ENCODE measurements at regions not wholly inside any gene's neighbourhood (a gene's known extent, or its start where the extent isn't known, plus 50 kb on each side); places are given as distances from the start of the nearest gene placed in this dataset.

DNA sequence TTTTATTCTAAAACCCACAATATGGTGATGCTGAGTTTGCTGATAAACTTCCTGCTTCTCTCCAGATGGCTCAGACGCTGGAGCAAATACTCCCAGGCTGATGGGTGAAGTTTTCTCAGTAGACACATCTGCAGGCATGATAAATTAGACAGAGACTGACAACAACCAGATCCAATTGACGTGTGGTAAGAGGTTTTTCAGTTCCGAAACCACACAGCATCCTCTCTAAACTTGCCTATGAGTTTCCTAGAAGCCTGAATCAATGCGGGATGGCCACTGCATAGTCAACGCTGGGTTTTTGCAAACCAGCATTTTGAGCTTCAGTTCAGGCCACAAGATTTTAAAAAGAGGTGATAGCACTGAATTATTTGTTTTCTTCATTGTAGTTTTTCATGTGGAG, 360.3 kb upstream of the ARRDC4 start:
- no peak overlapping the region for H3K4me3 ChIP-seq (ENCODE audit: low read depth in 1 of 2, low read length in 1 of 2)
- TF ChIP-seq CTCF (IDR thresholded peaks at IDR 0.05): no peak

DNA sequence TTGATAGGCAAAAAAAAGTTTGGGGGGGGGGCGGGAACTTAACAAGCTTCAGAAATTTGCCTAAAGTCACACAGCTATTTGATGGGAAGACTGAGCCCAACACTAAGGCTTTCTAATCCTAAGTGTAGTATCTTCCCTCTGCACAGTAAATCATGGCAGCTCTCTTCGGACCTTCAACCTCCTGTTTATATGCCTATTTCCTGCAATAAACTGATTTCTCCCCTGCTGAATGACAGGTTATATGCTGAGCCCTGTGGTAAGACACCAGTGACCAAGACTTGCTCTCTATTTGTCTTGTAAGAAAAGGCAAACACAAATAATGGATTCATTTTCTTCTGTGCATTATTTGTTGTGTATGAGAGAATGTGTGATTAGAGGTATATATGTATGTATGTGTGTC, 355.8 kb upstream of the ARRDC4 start:
- no peak overlapping the region for H3K27ac ChIP-seq
- TF ChIP-seq CTCF (IDR thresholded peaks at IDR 0.05): no peak
- H3K9me3 ChIP-seq: no peaks in the 10 kb centered on the region
- H3K27me3 ChIP-seq: no peaks in the 10 kb centered on the region
- no peaks in the 10 kb centered on the region for H3K4me1 ChIP-seq (ENCODE audit: control insufficient read depth in 1 of 2, insufficient read depth in 1 of 2, low read depth in 1 of 2, low read length in 1 of 2)
- H3K36me3 ChIP-seq: no peaks in the 10 kb centered on the region
- H3K4me3 ChIP-seq (ENCODE audit: low read depth in 1 of 2, low read length in 1 of 2): no peak overlapping the region

More for the DNA sequence above, 360.3 kb upstream of the ARRDC4 start:
- Histone ChIP-seq H3K27ac (no peak overlapping the region), H3K27me3 (no peaks in the 10 kb centered on the region), H3K9me3 (no peaks in the 10 kb centered on the region), H3K4me1 (ENCODE audit: control insufficient read depth in 1 of 2, insufficient read depth in 1 of 2, low read depth in 1 of 2, low read length in 1 of 2) (no peaks in the 10 kb centered on the region), H3K36me3 (no peaks in the 10 kb centered on the region)

DNA sequence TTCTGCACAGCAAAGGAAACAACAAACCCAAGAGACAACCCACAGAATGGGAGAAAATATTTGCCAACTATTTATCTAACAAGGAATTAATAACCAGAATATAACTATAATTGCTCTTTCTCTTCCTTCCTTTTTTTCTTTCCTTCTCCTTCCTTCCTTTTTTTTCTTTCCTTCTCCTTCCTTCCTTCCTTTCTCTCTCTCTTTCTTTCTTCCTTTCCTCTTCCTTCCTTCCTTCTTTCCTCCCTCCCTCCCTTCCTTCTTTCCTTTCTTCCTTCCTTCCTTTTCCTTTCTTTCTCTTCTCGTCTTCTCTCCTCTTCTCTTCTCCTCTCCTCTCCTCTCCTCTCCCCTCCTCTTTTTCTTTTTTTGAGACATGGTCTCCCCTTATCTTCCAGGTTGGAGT, 345.4 kb upstream of the ARRDC4 start:
- Histone ChIP-seq H3K4me3 (ENCODE audit: low read depth in 1 of 2, low read length in 1 of 2) (no peak overlapping the region), H3K27ac (no peak overlapping the region), H3K36me3 (no peaks in the 10 kb centered on the region), H3K4me1 (ENCODE audit: control insufficient read depth in 1 of 2, insufficient read depth in 1 of 2, low read depth in 1 of 2, low read length in 1 of 2) (no peaks in the 10 kb centered on the region), H3K9me3 (no peaks in the 10 kb centered on the region), H3K27me3 (no peaks in the 10 kb centered on the region)
- TF ChIP-seq CTCF (IDR thresholded peaks at IDR 0.05): no peak

GRCh38 chr15:97623091-97623661, 337.3 kb upstream of the ARRDC4 start:
- H3K4me3 ChIP-seq (ENCODE audit: low read depth in 1 of 2, low read length in 1 of 2): no peak overlapping the region
- no peaks in the 10 kb centered on the region for H3K27me3 ChIP-seq
- no peak overlapping the region for H3K27ac ChIP-seq
- no peaks in the 10 kb centered on the region for H3K4me1 ChIP-seq (ENCODE audit: control insufficient read depth in 1 of 2, insufficient read depth in 1 of 2, low read depth in 1 of 2, low read length in 1 of 2)
- no peaks in the 10 kb centered on the region for H3K36me3 ChIP-seq
- H3K9me3 ChIP-seq: no peaks in the 10 kb centered on the region
- TF ChIP-seq CTCF (IDR thresholded peaks at IDR 0.05): no peak

DNA sequence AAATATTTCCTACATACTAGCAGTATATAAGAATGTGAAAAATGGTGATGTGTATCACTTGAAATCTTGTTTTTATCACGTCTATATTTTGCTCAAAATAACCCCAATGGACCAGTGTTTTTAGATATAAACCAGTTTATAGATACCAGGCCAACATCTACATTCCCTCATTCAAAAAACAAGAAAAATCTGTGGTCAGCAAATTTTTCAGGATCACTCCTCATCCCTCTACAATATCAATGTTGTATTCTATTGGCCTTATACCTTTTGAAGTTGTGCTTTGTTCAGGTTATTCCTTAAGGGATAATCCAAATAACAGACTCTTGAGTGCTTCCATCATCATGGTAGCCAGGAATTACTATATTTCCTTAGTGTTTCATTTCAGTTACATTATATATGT, 332.9 kb upstream of the ARRDC4 start:
- H3K4me1 ChIP-seq (ENCODE audit: control insufficient read depth in 1 of 2, insufficient read depth in 1 of 2, low read depth in 1 of 2, low read length in 1 of 2): no peaks in the 10 kb centered on the region
- no peaks in the 10 kb centered on the region for H3K27me3 ChIP-seq
- H3K9me3 ChIP-seq: no peaks in the 10 kb centered on the region
- H3K27ac ChIP-seq: no peak overlapping the region
- H3K4me3 ChIP-seq (ENCODE audit: low read depth in 1 of 2, low read length in 1 of 2): no peak overlapping the region
- H3K36me3 ChIP-seq: no peaks in the 10 kb centered on the region
- TF ChIP-seq CTCF (IDR thresholded peaks at IDR 0.05): no peak

DNA sequence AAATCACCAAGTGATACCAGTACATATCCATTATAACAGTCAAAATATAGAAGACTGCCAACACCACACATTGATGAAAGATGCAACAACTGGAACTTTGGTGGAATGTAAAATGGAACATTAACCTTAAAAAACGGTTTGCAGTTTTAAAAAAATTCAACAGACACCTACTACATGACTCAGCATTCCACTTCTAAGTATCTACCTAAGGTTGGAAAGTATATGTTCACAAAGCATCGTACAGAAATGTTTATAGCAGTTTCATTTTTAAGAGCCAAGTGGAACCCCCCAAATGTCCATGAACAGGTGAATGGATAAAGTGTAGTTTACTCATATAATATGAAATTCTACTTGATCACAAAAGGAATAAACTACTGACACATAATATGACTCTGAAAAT, 314.7 kb upstream of the ARRDC4 start:
- no peaks in the 10 kb centered on the region for H3K36me3 ChIP-seq
- no peak overlapping the region for H3K4me3 ChIP-seq (ENCODE audit: low read depth in 1 of 2, low read length in 1 of 2)
- no peak for TF ChIP-seq CTCF (IDR thresholded peaks at IDR 0.05)
- H3K4me1 ChIP-seq (ENCODE audit: control insufficient read depth in 1 of 2, insufficient read depth in 1 of 2, low read depth in 1 of 2, low read length in 1 of 2): no peaks in the 10 kb centered on the region
- H3K9me3 ChIP-seq: no peaks in the 10 kb centered on the region
- no peak overlapping the region for H3K27ac ChIP-seq
- no peaks in the 10 kb centered on the region for H3K27me3 ChIP-seq
